ENCODE measurements at regions not wholly inside any gene's neighbourhood (a gene's known extent, or its start where the extent isn't known, plus 50 kb on each side); places are given as distances from the start of the nearest gene placed in this dataset.

DNA sequence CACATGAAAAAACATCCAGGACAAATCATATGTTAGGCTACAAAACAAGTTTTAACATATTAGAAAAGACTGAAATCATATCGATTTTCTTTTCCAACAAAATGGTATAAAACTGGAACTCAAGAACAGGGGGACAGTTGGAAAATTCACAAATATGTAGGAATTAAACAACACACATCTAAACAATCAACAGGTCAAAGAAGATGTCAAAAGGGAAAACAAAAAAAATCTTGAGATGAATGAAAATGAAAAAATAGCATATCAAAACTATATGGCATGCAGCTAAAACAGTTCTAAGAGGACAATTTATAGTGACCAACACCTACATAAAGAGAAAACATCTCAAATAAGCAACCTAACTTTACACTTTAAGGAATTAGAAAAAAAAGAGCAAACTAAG, 585.3 kb downstream of the UQCRFS1 start:
- TF ChIP-seq CTCF (IDR thresholded peaks at IDR 0.05; ENCODE audit: low read depth, low read length) (no peak), POLR2A (IDR thresholded peaks at IDR 0.05; ENCODE audit: extremely low read depth, insufficient read length) (no peak), MAX (IDR thresholded peaks at IDR 0.05; ENCODE audit: low read depth, low read length) (no peak)
